NCI-H146 treated with DMSO at 0.1 percent for 48 hours (cell line): ENCODE measurements at regions not wholly inside any gene's neighbourhood (a gene's known extent, or its start where the extent isn't known, plus 50 kb on each side); places are given as distances from the start of the nearest gene placed in this dataset.
A peak's percentile ranks its signal among the peaks of the same experiment; 100 is the strongest.

ENCODE experiments used
- DNase-seq: peaks from one replicate; lab custom pipeline; 2025; ENCODE audit not compliant: unreplicated experiment; lab: John Stamatoyannopoulos, UW

GRCh38 chr10:78505657-78506056 is 472.0 kb downstream of the RPS24 start:
- no peak for DNase-seq

- no peak for DNase-seq
Measured at GRCh38 chr10:78506614-78507013, 473.0 kb downstream of the RPS24 start.

- DNase-seq: no peak
Measured at GRCh38 chr10:78507510-78508160, 474.0 kb downstream of the RPS24 start.

- no peak for DNase-seq
Measured at GRCh38 chr10:78508955-78509748, 475.5 kb downstream of the RPS24 start.

- no peak for DNase-seq
Measured at GRCh38 chr10:78510566-78511323, 477.1 kb downstream of the RPS24 start.

- no peak for DNase-seq
Measured at GRCh38 chr10:78511324-78512204, 477.9 kb downstream of the RPS24 start.

- no peak for DNase-seq
Measured at GRCh38 chr10:78512205-78512550, 478.5 kb downstream of the RPS24 start.

- DNase-seq: no peak
Measured at GRCh38 chr10:78513330-78513729, 479.7 kb downstream of the RPS24 start.

- DNase-seq: no peak
Measured at GRCh38 chr10:78513986-78514385, 480.3 kb downstream of the RPS24 start.

- no peak for DNase-seq
Measured at GRCh38 chr10:78514459-78514858, 480.8 kb downstream of the RPS24 start.

GRCh38 chr10:78515038-78515872 is 481.6 kb downstream of the RPS24 start:
- no peak for DNase-seq

GRCh38 chr10:78515873-78516153 is 482.1 kb downstream of the RPS24 start:
- DNase-seq: no peak

GRCh38 chr10:78516236-78516635 is 482.6 kb downstream of the RPS24 start:
- DNase-seq: no peak

- DNase-seq: no peak
Measured at GRCh38 chr10:78516756-78517155, 483.1 kb downstream of the RPS24 start.

GRCh38 chr10:78518224-78518623 is 484.6 kb downstream of the RPS24 start:
- DNase-seq: no peak

- peak; percentile 63 for DNase-seq
Measured at GRCh38 chr10:78520737-78521430, 487.2 kb downstream of the RPS24 start.

- no peak for DNase-seq
Measured at GRCh38 chr10:78523453-78523852, 489.8 kb downstream of the RPS24 start.

- no peak for DNase-seq
Measured at GRCh38 chr10:78524342-78524741, 490.7 kb downstream of the RPS24 start.

- DNase-seq: peak; percentile 54
Measured at GRCh38 chr10:78524941-78525340, 491.3 kb downstream of the RPS24 start.

- DNase-seq: no peak
Measured at GRCh38 chr10:78526347-78526746, 492.7 kb downstream of the RPS24 start.
